ENCODE measurements at regions not wholly inside any gene's neighbourhood (a gene's known extent, or its start where the extent isn't known, plus 50 kb on each side); places are given as distances from the start of the nearest gene placed in this dataset.
A peak's percentile ranks its signal among the peaks of the same experiment; 100 is the strongest.

DNA sequence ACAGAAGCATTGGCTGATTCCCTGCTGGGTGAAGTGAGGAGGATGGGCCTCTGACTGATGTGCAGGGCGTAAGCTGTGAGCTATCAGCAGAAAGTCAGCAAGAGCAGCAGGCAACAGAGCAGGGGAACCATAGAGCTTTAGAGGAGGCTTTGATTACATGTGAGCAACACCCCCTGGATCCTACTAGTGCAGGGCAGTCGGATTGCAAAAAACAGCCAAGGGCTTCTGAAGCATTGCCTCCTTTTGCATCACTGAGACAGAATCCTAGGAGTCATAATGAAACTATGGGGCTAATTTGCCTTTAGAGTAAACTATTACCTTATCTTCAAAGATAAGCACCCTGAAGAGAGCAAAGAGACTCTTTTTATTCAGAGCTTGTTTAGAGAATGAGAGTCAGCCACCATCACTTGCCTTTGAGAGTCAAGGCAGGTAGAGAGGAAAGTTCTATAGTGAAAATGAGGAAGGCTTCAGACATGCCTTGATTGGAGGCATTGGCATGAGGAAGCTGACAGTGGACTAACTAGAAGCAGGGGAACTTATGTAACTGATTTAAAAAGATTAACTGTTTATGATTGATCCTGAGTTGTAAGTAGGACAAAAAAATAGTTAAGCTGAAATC is 420.3 kb downstream of the PDHA2 start:
- ATAC-seq (no peak), DNase-seq (no peak)
- Mint-ChIP-seq H3K4me3 (no peak overlapping the region), H3K27me3 (no peaks in the 10 kb centered on the region), H3K9me3 (peaks cover 0 to 4% of the 10 kb centered on the region in 2 donors), H3K27ac (peak overlapping the region in 1 of 2 donors; percentile 13), H3K4me1 (no peaks in the 10 kb centered on the region)

DNA sequence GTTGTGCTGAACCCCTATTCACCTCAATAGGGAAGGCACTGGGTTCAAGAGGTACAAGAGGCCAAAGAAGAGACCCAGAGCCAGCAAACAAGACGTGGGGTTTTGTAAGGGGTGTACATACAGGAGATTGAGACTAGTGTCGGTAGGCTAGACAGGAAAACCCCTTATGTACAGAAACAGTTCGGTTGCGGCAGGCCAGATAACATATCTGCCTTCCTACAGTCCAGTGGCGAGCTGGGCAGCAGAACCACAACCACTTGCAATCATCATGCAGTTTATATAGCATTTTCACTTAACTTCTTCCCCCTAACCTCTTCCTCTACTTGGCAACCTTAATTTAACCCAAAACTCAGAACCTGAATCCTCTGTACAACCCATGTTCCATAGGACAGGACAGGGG is 422.2 kb downstream of the PDHA2 start:
- ATAC-seq: no peak
- H3K27ac Mint-ChIP-seq: no peak overlapping the region

DNA sequence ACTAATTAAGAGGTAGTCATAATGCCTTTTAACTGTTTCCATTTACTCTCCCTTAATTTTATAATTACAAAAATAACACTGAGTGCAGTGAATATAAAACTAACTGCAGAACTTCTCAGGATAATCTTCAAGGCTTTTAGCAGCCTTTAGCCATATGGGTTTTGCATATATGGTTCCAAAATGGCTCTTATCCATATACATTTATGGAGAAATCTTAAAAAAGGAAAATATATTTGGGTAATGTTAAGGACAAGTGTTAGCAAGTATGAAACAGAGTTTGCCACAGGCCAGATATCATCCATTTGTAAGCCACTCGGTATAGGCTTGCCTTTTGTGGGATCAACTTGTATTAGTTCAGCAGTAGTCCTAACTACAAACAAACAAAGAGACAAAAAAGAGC is 423.4 kb downstream of the PDHA2 start:
- ATAC-seq: no peak
- H3K27ac Mint-ChIP-seq: no peak overlapping the region

More for the DNA sequence above, 422.2 kb downstream of the PDHA2 start:
- Mint-ChIP-seq H3K27me3 (no peaks in the 10 kb centered on the region), H3K9me3 (peaks cover 0 to 4% of the 10 kb centered on the region in 2 donors), H3K4me3 (no peak overlapping the region), H3K4me1 (no peaks in the 10 kb centered on the region)
- DNase-seq: no peak

DNA sequence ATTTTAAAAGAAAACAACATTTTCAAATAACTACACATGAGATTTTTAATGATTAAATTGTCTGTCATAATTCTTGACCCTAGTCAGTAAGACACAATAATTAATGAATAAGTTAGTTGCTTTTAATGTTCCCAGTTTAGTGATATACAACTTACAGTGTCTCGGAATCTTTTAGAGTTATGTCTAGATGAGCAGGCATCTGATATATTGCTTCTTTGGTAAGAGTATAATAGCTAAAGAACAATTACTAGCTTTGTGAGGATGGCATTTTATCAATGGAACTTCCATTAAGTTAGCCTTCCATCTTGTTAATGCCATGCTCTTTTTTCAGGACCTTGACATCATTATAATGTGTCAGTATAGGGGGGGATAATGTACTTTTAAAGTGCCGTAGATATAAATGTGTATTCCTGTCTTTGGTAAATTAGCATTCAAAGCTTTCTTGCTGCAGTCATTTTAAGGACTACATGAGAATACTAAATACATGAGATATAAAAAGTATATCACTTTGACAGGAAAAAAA is 425.1 kb downstream of the PDHA2 start:
- no peaks in the 10 kb centered on the region for H3K27me3 Mint-ChIP-seq
- DNase-seq (no peak), ATAC-seq (no peak)
- H3K4me3 Mint-ChIP-seq: no peak overlapping the region
- H3K9me3 Mint-ChIP-seq: peaks cover 0 to 10% of the 10 kb centered on the region in 2 donors
- no peak overlapping the region for H3K27ac Mint-ChIP-seq
- no peaks in the 10 kb centered on the region for H3K4me1 Mint-ChIP-seq

More for the DNA sequence above, 423.4 kb downstream of the PDHA2 start:
- H3K4me3 Mint-ChIP-seq: no peak overlapping the region
- H3K9me3 Mint-ChIP-seq: peaks cover 0 to 10% of the 10 kb centered on the region in 2 donors
- DNase-seq: no peak
- H3K27me3 Mint-ChIP-seq: no peaks in the 10 kb centered on the region
- no peaks in the 10 kb centered on the region for H3K4me1 Mint-ChIP-seq

DNA sequence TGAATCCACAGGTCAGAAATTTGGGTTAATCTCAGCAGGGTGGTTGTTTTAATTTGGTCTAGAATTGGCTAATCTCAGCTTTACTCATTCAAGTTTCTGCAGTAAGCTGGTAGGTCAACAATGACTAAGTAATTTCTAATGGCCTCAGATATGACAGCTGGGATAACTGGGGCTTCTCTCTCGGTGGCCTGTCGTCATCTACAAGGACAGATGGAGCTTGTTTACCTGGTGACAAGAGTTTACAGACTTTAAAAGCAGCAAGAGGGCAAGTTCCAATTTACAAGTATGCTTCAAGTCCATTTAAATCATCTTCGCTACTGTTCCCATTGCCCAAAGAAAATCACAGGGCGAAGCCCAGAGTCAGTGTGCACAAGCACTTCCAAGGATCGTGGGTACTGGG is 453.9 kb downstream of the PDHA2 start:
- DNase-seq (no peak), ATAC-seq (no peak)
- H3K27ac Mint-ChIP-seq: no peak overlapping the region
- no peak overlapping the region for H3K4me3 Mint-ChIP-seq
- H3K4me1 Mint-ChIP-seq: no peaks in the 10 kb centered on the region
- no peaks in the 10 kb centered on the region for H3K27me3 Mint-ChIP-seq
- H3K9me3 Mint-ChIP-seq: peaks cover 0 to 7% of the 10 kb centered on the region in 2 donors

DNA sequence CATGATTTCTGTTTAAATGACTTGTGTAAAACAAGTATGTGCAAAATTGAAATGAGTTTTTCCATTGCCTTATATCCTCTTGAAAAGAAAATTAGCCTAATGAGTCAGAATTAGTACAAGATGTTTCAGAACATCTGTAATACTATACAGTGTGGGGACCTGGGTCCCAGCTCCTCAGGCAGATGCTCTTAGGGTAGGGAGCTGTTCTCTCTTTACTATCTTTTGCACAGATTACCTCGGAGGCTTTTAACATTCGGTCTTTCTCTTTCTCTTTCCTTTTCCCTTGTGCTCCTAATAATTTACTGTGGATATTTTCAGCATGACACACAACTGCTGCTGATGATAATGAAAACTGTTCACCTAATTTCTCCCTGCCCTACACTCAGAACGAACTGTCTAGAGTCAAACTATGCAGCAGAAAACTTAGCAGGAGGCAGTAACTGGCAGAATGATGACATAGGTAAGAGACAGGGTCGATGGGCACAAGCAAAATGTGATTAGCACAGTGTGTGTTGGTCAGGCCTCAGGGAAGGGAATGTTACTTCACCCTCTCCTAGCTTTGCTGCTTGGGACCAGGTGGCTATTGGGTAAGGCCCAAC is 455.3 kb downstream of the PDHA2 start:
- H3K27ac Mint-ChIP-seq: no peak overlapping the region
- no peaks in the 10 kb centered on the region for H3K4me1 Mint-ChIP-seq
- ATAC-seq: no peak
- H3K27me3 Mint-ChIP-seq: no peaks in the 10 kb centered on the region
- peaks cover 0 to 7% of the 10 kb centered on the region in 2 donors for H3K9me3 Mint-ChIP-seq
- no peak for DNase-seq
- no peak overlapping the region for H3K4me3 Mint-ChIP-seq

DNA sequence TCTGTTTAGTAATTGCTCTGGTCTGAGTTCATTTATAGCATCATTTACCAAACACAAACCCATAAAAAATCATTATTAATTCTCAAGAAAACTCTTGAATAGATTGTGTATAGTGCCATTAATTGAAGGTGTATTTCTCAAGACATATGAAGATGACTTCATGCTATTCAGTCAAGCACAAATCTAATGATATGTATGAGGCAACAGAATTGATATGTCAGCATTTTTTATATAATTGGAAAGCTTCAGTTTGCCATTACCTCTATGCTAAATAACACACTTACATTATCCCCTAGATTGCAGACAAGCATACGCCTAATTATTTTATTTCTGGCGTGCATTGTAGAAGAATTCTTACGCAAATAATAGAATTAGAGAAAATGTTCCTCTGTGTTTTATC is 461.8 kb downstream of the PDHA2 start:
- Mint-ChIP-seq H3K4me1 (no peaks in the 10 kb centered on the region), H3K27me3 (no peaks in the 10 kb centered on the region), H3K9me3 (no peaks in the 10 kb centered on the region), H3K27ac (no peak overlapping the region), H3K4me3 (no peak overlapping the region)
- ATAC-seq (no peak), DNase-seq (no peak)

DNA sequence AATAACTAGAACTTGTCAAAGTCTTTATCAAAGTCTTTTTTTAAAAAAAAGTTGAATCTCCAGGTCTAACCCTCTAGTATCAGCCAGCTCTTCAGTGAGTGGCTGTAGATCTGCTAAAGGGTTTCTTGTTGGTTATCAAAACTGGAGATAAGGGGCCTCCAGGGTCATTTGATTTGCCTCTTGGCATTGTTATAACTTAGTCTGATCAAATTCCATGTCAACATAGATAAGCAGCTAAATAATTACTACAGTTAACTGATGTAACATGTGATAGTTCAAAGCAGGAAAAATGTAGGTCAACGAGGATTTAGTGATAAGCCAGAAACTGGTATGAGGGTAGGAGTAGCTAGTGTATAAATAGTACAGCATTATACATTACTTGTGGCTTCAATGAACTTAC is 465.1 kb downstream of the PDHA2 start:
- ATAC-seq (no peak), DNase-seq (no peak)
- peaks cover 15 to 17% of the 10 kb centered on the region in 2 donors for H3K9me3 Mint-ChIP-seq
- no peaks in the 10 kb centered on the region for H3K4me1 Mint-ChIP-seq
- H3K4me3 Mint-ChIP-seq: no peak overlapping the region
- no peaks in the 10 kb centered on the region for H3K27me3 Mint-ChIP-seq
- H3K27ac Mint-ChIP-seq: no peak overlapping the region

DNA sequence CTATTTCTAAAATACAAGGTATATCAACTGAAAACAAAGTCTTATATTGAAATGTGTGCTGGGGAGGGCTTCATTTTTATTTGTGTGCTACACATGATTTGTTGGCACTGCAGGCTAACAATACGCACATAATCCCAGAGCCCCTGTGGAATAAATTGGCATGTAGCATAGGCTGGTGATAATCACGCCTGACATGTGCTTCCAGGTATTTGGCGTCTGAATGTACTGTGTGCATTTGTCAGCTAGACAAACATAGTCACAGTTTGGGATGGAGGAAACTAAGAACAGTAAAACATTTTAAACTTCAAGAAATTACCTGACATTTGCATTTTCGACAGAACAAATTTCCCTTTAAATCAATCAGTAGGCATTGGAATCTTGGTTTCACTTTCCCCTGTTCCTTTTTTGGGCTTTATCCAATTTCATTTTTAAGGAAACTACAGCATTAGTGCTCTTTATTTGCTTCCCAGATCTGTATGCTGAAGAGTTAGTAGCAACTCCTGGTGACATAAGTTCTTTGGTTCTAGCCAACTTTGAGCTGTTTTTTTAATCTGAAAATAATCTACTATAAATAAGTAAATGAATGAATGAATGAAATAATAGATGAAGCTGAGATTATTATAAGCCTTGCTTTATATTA is 472.3 kb downstream of the PDHA2 start:
- DNase-seq (no peak), ATAC-seq (no peak)
- H3K4me3 Mint-ChIP-seq: no peak overlapping the region
- H3K27me3 Mint-ChIP-seq: no peaks in the 10 kb centered on the region
- no peaks in the 10 kb centered on the region for H3K4me1 Mint-ChIP-seq
- H3K27ac Mint-ChIP-seq: no peak overlapping the region
- H3K9me3 Mint-ChIP-seq: peaks cover 14 to 15% of the 10 kb centered on the region in 2 donors

DNA sequence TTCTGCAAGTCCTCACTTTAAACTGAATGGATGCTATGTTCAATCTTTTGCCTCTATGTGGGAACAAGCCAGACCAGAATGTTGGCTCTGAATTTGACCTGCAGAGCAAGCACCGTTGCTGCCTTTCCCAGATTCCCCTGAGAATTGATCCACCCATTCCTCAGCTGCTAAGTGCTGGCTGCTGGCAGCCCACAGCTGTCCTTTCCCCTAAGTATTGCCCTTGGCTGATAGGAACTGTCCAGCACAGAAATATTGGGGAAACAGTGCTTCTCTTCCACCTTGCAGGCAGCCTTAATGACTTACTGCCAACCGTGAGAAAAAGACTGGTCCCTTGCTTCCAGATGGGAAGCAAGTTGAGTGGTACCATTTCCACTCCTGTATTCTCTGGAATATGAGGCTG is 475.9 kb downstream of the PDHA2 start:
- Mint-ChIP-seq H3K27me3 (no peaks in the 10 kb centered on the region), H3K27ac (no peak overlapping the region), H3K4me1 (no peaks in the 10 kb centered on the region), H3K9me3 (no peaks in the 10 kb centered on the region), H3K4me3 (no peak overlapping the region)
- DNase-seq (no peak), ATAC-seq (no peak)

DNA sequence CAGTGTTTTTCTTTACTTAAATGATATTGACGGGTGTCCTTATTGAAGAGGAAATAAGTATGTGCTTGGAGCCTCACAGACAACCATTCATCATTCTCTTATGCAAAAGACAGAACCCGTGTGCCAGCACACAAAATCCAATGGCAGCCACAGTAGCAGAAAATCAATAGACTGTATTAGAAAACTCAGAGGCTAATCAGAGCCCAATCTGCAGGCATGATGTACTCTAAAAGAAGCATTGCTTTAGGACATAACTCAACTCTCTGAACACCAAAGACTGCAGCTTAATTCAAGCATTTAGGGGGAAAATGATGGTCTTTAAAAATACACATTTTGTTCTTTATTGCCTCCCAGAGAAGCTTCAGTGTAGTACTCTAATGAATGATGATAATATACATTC is 476.9 kb downstream of the PDHA2 start:
- H3K27ac Mint-ChIP-seq: no peak overlapping the region

DNA sequence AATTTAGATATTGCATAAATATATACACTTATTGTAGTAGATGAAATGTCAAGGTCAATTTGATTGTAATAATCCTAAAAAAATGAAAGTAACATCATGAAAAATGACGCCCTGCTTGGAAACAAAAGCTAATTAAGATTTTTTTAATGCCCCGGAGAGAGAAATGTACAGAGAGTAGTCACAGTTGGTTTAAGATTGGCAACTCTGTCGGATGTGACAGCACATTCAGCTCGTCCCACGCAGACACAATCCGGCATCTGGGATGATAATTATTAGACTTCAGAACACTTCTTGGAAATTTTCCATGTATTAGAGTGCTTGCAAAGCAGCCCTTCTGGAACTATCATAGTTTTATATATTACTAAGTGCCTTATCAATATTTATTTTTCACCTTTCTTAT is 478.0 kb downstream of the PDHA2 start:
- Mint-ChIP-seq H3K4me3 (no peak overlapping the region), H3K9me3 (no peaks in the 10 kb centered on the region), H3K4me1 (no peaks in the 10 kb centered on the region), H3K27ac (no peak overlapping the region), H3K27me3 (no peaks in the 10 kb centered on the region)
- ATAC-seq: no peak
- no peak for DNase-seq

More for the DNA sequence above, 476.9 kb downstream of the PDHA2 start:
- Mint-ChIP-seq H3K4me3 (no peak overlapping the region), H3K27me3 (no peaks in the 10 kb centered on the region), H3K9me3 (no peaks in the 10 kb centered on the region), H3K4me1 (no peaks in the 10 kb centered on the region)
- DNase-seq: no peak
- no peak for ATAC-seq

DNA sequence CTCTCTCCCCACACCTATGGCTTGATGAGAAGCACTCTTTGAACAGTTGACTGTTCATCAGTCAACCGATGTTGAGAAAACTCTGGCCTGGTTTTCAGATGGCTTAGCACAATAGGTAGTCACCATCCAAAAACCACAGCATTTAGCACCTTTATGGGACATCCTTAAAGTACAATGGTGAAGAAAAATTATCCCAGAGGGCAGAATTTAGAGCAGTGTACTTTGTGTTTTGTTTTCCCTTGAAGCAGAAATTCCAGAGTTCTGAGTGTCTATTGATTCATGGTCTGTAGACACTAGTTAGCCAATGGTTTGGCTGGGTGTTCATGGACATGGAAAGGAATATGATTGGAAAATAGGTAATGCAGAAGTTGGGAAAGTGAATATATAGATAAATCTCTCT is 487.0 kb downstream of the PDHA2 start:
- H3K27ac Mint-ChIP-seq: no peak overlapping the region
- DNase-seq: no peak
- no peaks in the 10 kb centered on the region for H3K4me1 Mint-ChIP-seq
- no peak overlapping the region for H3K4me3 Mint-ChIP-seq
- ATAC-seq: no peak
- no peaks in the 10 kb centered on the region for H3K27me3 Mint-ChIP-seq
- peaks cover 6 to 10% of the 10 kb centered on the region in 2 donors for H3K9me3 Mint-ChIP-seq

DNA sequence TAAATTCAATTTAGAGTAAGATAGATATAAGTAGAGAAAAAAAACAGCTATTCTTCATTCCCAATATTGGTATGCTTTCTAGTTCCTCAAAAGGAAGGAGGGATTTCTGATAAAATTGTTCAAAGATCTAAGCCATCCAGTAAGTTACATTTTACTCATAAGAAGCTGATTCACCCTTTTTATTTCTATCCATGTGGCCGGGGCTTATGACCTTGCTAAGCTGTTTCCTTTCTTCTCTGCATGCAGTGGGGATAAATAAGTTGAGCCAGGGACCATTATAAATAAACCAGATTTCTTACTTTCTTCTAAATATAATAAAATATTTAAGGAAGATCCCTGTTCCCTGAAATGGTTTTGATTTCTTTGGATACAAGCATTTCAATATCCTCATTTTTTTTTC is 502.3 kb downstream of the PDHA2 start:
- Mint-ChIP-seq H3K4me1 (no peaks in the 10 kb centered on the region), H3K27me3 (no peaks in the 10 kb centered on the region), H3K4me3 (no peak overlapping the region), H3K27ac (no peak overlapping the region), H3K9me3 (no peaks in the 10 kb centered on the region)
- DNase-seq (no peak), ATAC-seq (no peak)

DNA sequence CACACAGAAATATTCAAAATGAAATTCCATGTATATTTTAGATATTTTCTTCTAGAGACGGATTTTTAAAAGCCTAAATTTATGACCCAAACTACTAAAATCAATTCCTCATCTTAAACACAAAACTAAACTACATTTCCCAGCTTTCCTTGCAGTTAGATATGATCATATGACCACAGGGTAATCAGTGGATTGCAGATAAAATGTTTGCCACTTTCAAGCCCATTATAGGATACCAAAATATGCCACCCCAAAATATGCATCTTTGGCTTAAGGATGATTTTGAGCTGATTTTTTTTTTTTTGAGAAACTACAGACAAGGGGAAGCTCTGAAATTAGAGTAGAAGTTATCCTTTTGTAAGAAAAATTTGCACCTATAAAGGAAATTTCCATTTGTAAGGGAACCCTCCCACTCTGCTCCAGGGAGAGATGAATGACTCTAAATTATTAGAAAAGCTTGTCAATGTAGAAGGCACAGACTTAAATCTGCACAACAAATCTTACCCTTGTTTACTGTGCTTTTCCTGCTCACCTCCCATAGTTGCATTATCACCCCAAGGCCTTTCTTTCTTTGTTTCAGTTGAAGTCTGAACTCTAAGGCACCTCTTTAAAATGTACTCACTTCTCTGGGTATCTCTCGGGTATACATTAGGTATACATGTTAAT is 503.0 kb downstream of the PDHA2 start:
- Mint-ChIP-seq H3K4me3 (no peak overlapping the region), H3K27ac (no peak overlapping the region), H3K9me3 (no peaks in the 10 kb centered on the region), H3K4me1 (no peaks in the 10 kb centered on the region), H3K27me3 (no peaks in the 10 kb centered on the region)
- DNase-seq: no peak
- no peak for ATAC-seq

DNA sequence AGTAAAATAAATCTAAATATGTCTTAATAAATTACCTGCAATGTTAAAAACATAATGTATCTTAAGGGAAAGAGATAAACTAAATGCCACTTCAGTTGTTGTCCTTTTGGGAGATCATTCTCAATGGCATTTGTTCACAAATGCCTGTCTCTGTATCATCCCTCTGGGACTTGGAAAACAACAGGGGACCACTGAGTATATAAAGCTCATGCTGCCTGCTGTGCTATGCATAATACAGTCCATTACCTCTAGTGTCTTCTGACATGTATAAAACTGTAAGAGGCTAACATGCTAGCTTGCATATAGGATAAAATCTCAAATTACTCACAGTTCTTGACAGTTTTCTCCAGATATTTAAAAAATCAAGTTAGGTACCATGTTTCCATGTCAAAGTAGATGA is 503.9 kb downstream of the PDHA2 start:
- ATAC-seq (no peak), DNase-seq (no peak)
- Mint-ChIP-seq H3K27me3 (no peaks in the 10 kb centered on the region), H3K9me3 (no peaks in the 10 kb centered on the region), H3K27ac (no peak overlapping the region), H3K4me1 (no peaks in the 10 kb centered on the region), H3K4me3 (no peak overlapping the region)

All from stimulated activated naive CD8-positive, alpha-beta T cell treated with anti-CD3 and anti-CD28 coated beads, Interleukin-15, amount 100 ng/mL, for 72 hours (primary cell).